Breast epithelium (tissue), 4 donors: ENCODE measurements at regions not wholly inside any gene's neighbourhood (a gene's known extent, or its start where the extent isn't known, plus 50 kb on each side); places are given as distances from the start of the nearest gene placed in this dataset.

Experiments
- DNase-seq, 2 donors: peaks; one replicate each; pipeline ENCODE4 v3.0.0-alpha.2; 2019; ENCODE audit warnings: low spot score in 2 of 2
- H3K27ac ChIP-seq, 2 donors: fragments of 200-600 bp; sonication (generic) in 1 of 2; one replicate each; pipeline ENCODE4 v1.5.1; 2016 to 2019; ENCODE audit warnings: mild to moderate bottlenecking in 1 of 2
- H3K27me3 ChIP-seq, 2 donors: fragments of 200-600 bp; sonication (generic) in 1 of 2; one replicate each; pipeline versions ENCODE4 v1.5.1 to v1.6.0; 2017 to 2019; ENCODE audit warnings: control low read depth in 1 of 2, mild to moderate bottlenecking in 1 of 2
- H3K36me3 ChIP-seq: fragments of 200-600 bp; one replicate; pipeline ENCODE4 v1.5.1; 2019
- H3K4me1 ChIP-seq, 2 donors: fragments of 200-600 bp; sonication (generic); one replicate each; pipeline ENCODE4 v1.5.1; 2016 to 2019; ENCODE audit warnings: control low read depth in 1 of 2
- H3K4me3 ChIP-seq, 3 donors: fragments of 200-600 bp; sonication (generic); 1 replicate in 2 of 3; 2 replicates in 1 of 3; pipeline ENCODE4 v1.5.1; 2016 to 2019; ENCODE audit warnings: mild to moderate bottlenecking in 3 of 3, moderate library complexity in 2 of 3
- H3K9me3 ChIP-seq, 2 donors: fragments of 200-600 bp; sonication (generic) in 1 of 2; one replicate each; pipeline ENCODE4 v1.5.1; 2016 to 2019; ENCODE audit warnings: control low read depth in 1 of 2
- POLR2A ChIP-seq: fragments of 450-650 bp; IDR thresholded peaks from one replicate; pipeline ENCODE4 v1.6.1; 2016; ENCODE audit warnings: antibody characterized with exemption, mild to moderate bottlenecking, moderate library complexity
- POLR2AphosphoS5 ChIP-seq, 3 donors: sonication (generic); formaldehyde crosslinking; IDR thresholded peaks; one replicate each; pipeline ENCODE4 v1.6.1; 2017; ENCODE audit warnings: antibody characterized with exemption in 3 of 3
- intact Hi-C: fragments of 100-400 bp; cut with DNase I; formaldehyde crosslinking; loops from one replicate; pipeline ENCODE4 v1.15.1; 2023; ENCODE audit warnings: low total_unique reads
- TF ChIP-seq, protein P1 (sequence below), 3 donors: fragments of 450-650 bp; IDR thresholded peaks; one replicate each; pipeline ENCODE4 v1.5.1; 2016 to 2017; ENCODE audit warnings: antibody characterized with exemption in 3 of 3, mild to moderate bottlenecking in 3 of 3, moderate library complexity in 3 of 3

DNA sequence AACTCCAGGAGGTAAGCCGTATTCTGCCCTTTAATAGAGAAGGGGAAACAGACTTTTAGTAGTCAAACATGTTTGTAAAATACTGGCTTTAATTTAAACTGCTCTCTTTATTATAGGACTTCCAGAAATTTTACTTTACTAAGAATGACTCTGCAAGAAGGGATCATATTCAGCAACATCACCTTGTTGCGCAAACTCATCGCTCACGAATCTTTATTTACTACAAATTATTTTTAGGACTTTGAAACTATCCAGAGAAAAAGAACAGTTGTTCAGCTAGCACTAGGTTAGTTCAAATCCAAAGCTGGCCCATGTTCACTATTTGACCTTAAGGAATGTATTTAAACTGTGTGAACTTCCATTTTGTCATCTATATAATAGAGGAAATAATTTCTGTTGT lies 498.3 kb upstream of the TENM4 start:
- Histone ChIP-seq H3K9me3 (no peaks in the 10 kb centered on the region), H3K36me3 (no peaks in the 10 kb centered on the region), H3K4me1 (no peaks in the 10 kb centered on the region), H3K27me3 (no peaks in the 10 kb centered on the region), H3K27ac (no peak overlapping the region), H3K4me3 (no peak overlapping the region)
- DNase-seq: no peak
- no peak for TF ChIP-seq POLR2A
- TF ChIP-seq, protein P1, sequence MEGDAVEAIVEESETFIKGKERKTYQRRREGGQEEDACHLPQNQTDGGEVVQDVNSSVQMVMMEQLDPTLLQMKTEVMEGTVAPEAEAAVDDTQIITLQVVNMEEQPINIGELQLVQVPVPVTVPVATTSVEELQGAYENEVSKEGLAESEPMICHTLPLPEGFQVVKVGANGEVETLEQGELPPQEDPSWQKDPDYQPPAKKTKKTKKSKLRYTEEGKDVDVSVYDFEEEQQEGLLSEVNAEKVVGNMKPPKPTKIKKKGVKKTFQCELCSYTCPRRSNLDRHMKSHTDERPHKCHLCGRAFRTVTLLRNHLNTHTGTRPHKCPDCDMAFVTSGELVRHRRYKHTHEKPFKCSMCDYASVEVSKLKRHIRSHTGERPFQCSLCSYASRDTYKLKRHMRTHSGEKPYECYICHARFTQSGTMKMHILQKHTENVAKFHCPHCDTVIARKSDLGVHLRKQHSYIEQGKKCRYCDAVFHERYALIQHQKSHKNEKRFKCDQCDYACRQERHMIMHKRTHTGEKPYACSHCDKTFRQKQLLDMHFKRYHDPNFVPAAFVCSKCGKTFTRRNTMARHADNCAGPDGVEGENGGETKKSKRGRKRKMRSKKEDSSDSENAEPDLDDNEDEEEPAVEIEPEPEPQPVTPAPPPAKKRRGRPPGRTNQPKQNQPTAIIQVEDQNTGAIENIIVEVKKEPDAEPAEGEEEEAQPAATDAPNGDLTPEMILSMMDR (IDR thresholded peaks at IDR 0.05): no peak
- no peak for TF ChIP-seq POLR2AphosphoS5 (IDR thresholded peaks at IDR 0.05)
- intact Hi-C loops: no loop called here

GRCh38 chr11:79937676-79938334 lies 497.0 kb upstream of the TENM4 start:
- Histone ChIP-seq H3K36me3 (no peaks in the 10 kb centered on the region), H3K9me3 (no peaks in the 10 kb centered on the region), H3K4me1 (no peaks in the 10 kb centered on the region), H3K4me3 (no peak overlapping the region), H3K27ac (no peak overlapping the region), H3K27me3 (no peaks in the 10 kb centered on the region)
- intact Hi-C loops: no loop called here
- TF ChIP-seq, protein P1 (IDR thresholded peaks at IDR 0.05): no peak
- TF ChIP-seq POLR2AphosphoS5 (IDR thresholded peaks at IDR 0.05): no peak
- no peak for TF ChIP-seq POLR2A
- DNase-seq: no peak

DNA sequence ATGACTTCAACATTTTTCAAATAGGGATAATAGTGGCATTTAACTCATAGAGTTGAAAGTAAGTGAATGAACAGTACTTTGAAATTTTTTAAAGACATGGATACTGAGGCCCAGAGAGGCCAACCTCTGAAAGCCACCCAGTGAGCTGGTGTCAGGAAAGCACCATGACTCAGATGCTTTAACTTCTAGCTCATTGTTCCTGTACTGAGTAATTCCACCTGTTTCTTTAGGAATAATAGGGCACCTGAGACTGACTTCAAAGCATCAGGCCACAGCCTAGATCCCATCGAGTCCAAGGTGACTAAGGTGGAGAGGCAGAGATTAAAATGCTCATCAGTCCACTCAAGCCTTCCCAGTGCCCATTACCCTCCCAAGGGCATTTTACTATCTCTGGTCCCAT lies 491.8 kb upstream of the TENM4 start:
- no peaks in the 10 kb centered on the region for H3K36me3 ChIP-seq
- DNase-seq: no peak
- H3K4me1 ChIP-seq: no peaks in the 10 kb centered on the region
- no peaks in the 10 kb centered on the region for H3K27me3 ChIP-seq
- H3K9me3 ChIP-seq: no peaks in the 10 kb centered on the region
- TF ChIP-seq POLR2A (no peak), POLR2AphosphoS5 (IDR thresholded peaks at IDR 0.05) (no peak)
- TF ChIP-seq, protein P1 (IDR thresholded peaks at IDR 0.05): no peak
- intact Hi-C loops: no loop called here
- no peak overlapping the region for H3K4me3 ChIP-seq
- H3K27ac ChIP-seq: no peak overlapping the region

DNA sequence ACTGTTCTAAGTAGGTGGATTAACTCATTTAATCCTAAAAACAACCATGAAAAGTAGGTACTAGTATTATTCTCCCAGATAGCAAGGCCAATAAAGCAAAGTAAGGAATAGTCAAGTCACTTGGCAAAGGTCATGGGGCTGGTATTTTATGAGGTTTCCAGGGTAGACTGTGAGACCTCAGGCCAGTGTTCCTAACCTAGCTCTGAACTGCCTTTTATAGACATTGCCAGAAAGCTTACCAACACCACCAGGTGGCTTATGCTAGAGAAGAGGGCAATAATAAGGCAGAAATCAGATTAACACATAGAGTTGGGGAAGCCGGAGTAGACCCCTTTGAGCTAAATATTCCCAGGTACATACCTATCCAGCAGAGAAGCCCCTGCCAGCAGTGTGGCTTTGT lies 490.9 kb upstream of the TENM4 start:
- Histone ChIP-seq H3K9me3 (no peaks in the 10 kb centered on the region), H3K4me1 (no peaks in the 10 kb centered on the region), H3K4me3 (no peak overlapping the region), H3K36me3 (no peaks in the 10 kb centered on the region), H3K27me3 (no peaks in the 10 kb centered on the region), H3K27ac (no peak overlapping the region)
- intact Hi-C loops: no loop called here
- no peak for DNase-seq
- TF ChIP-seq POLR2AphosphoS5 (IDR thresholded peaks at IDR 0.05) (no peak), POLR2A (no peak)
- TF ChIP-seq, protein P1 (IDR thresholded peaks at IDR 0.05): no peak

DNA sequence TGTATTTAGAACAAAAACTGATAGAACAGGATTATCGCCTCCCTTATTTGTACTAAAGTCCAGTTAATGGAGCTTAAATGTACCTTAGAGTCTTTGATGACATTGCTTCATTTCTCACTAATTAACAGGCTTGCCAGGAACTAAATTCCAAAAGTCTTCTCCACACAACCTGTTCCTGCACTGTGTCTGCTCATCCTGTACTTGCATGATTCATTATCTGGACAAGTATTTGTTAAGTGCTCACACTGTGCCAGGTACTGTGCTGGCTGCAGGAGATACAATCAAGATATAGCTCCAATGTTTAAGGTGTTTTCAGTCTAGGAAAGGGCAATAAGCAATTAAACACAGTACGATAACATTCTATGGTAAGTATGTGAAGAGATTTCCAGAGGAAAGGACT lies 485.9 kb upstream of the TENM4 start:
- Histone ChIP-seq H3K4me1 (no peaks in the 10 kb centered on the region), H3K27ac (no peak overlapping the region), H3K9me3 (no peaks in the 10 kb centered on the region), H3K4me3 (no peak overlapping the region), H3K36me3 (no peaks in the 10 kb centered on the region), H3K27me3 (no peaks in the 10 kb centered on the region)
- DNase-seq: no peak
- intact Hi-C loops: no loop called here
- TF ChIP-seq POLR2AphosphoS5 (IDR thresholded peaks at IDR 0.05): no peak
- TF ChIP-seq, protein P1 (IDR thresholded peaks at IDR 0.05): no peak
- no peak for TF ChIP-seq POLR2A
